Activated CD4-positive, alpha-beta T cell treated with anti-CD3 and anti-CD28 coated beads for 24 hours (primary cell): ENCODE measurements at regions not wholly inside any gene's neighbourhood (a gene's known extent, or its start where the extent isn't known, plus 50 kb on each side); places are given as distances from the start of the nearest gene placed in this dataset.

ENCODE experiments used
- DNase-seq, 2 donors: peaks; one replicate each; pipeline ENCODE4 v3.0.0-alpha.2; 2020; ENCODE audit warnings: low read depth in 2 of 2

DNA sequence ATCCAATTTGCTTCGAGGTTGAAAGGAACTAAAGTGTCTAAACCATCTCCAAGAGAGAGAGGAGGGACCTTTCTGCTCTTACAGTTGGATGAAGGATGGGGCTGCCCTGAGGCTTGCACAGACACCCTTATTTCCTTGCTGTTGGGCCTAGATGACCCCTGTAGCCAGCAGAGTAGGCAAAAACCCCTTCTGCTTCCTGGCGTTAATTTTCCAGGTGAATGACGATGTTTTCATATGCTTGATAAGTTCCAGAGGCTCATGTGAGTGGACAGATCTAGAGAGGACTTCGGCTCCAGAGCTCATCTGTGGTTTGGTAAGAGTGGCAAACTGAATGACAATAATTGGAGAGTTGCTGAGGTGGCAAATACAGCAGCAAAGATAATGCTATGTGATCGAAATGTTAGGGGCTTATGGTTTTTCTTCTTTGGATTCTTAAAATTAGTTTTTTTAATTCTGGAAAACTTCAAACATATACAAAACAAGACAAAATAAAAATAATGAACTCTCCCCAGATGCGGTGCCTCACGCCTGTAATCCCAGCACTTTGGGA is 98.6 kb upstream of the MAP4K3 start:
- DNase-seq = no peak

GRCh38 chr2:39537150-39537549 is 100.1 kb upstream of the MAP4K3 start:
- no peak for DNase-seq

DNA sequence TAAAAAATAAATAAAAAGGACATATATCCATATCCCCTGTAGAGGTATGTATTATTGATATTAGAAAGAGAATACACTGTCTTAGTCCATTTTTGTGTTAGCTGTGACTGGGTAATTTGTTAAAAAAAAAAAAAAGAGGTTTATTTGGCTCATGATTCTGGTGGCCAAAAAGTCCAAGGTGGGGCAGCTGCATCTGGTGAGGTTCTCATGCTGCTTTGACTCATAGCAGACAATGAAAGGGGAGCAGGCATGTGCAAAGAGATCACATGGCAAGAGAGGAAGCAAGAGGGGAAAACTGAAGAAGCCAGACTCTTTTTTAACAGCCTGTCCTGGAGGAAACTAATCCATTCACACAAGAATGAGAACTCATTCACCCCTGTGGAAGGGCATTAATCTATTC is 101.6 kb upstream of the MAP4K3 start:
- DNase-seq = no peak

DNA sequence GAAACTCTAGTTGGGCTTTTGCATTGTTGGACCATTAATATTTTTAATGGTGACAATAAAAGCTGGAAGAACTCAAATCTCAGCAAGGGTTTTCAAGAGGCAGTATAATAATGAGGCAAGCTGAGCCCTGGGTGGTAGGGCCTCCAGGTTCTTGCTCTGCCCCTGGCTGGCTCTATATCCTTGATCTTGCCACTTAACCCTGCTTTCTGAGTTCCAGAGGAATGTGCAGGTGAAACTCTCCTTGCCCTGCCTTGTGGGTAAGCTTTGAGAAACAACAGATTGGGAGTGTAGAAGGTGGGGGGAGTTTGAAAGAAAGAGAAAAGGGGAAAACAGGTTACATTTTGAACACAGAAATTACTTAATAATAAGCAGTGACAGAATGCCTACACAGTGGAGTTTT is 103.3 kb upstream of the MAP4K3 start:
- no peak for DNase-seq

DNA sequence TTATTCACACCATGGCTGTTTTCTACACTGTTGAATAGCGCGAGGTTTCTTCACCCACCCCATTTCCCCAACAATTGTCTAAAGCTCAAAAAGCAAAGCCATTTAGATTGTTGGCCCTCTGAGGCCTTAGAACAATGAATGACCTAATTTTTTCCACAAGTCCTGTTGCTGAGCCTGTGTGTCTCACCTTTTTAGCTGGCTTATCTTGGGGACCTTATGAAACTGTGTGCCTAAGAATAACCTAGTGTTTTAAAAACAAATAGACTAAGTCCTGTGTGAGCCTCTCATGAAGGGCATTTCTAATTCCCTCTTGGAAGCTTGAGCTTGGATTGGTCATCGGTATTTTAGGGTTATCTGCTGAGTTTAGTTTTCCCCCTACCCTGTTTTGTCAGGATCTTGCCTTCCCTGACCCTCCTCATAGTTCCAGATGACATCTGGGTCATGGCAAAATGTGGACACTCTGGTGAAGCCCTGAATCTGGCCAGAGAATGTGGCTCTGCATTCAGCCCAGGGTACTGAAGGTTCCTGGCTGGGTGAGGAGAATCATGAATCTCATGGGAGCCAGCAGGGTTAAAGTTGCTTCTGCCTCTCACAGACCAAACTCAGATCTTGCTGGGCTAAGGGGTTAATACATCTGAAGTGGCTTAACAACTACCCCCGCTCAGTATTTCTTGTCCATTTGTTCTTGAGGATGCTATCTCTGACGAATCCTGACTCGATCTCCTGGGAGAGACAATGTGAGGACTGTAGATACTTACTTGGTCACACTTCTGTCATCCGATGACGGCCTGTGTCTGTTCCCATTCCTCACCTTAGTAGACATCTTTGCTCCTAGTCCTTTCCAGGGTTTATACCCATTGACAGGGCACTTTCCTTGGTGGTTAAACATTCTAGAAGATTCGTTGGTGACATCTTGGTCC is 104.2 kb upstream of the MAP4K3 start:
- DNase-seq = no peak

DNA sequence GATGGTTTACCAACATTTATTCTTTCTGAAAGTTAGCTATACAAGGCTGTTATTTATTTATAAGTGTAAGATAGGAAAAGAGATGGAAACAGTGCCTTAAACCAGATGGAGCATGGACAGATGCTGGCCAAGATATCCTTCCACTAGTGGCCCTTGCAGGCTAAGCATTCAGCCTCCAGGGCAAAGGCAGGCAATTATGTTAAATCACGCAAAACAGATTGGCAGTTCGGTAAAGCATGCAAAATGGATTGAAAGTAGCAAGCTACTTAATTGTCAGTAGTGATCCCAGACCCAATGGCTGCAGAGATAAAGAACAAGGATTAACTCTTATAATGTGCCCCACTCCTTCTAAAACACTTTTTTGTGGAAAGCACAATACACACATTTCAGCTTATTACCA is 105.4 kb upstream of the MAP4K3 start:
- no peak for DNase-seq

DNA sequence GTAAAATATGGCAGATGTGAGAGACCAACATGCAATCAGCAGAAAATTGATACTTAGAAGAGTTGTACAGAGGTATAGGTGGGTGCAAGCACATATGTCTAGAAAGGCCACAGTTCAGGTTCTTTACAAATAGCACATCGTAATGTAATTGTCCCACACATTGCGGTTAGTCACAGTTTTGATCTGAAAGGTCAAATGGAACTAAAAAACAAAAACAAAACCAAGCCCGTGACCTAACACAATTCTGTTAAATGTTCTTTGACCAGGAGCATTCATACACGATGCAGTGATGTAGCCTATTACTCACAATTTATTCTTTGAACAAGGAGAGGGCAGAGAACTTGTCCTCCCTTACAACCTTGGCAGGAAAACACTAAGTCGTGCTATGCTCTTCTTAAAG is 108.9 kb upstream of the MAP4K3 start:
- no peak for DNase-seq

- no peak for DNase-seq
Measured at GRCh38 chr2:39546409-39546808, 109.3 kb upstream of the MAP4K3 start.

DNA sequence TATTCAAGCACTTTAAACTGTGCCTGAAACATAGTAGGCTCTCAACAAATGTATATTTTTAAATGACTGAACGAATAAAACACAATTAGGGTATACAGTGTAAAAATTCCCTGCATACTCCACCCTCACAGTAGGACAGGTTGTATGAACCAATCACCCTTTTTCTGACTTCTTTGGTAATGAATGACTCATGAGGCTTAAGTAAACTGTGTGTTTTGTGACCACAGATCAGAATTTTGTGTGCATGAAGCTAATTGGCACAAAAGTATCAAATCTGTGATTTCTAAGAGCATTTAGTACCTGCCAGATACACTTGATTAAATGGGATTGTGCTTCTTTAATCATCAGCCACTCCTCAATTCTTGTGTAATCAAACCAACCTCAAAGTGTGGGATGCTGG is 109.9 kb upstream of the MAP4K3 start:
- DNase-seq = no peak

- DNase-seq = no peak
Measured at GRCh38 chr2:39547811-39548719, 111.0 kb upstream of the MAP4K3 start.

DNA sequence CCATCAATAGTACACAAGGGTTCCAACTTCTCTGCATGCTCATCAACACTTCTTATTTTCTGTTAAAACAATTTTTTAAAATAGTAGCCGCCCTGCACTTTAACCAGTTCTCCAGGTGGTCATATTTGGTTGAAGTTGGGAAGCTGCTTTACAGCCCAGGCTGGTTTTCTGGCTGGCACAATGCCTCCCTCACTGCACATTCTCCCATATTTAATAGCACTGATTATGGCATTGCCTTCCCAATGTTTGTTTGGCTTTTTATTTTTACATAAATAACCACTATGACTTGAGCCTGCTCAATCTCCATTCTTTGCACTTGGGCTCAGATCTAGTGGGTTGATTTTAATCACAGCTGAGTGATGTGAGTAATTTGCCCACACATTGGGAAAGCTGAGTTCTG is 111.9 kb upstream of the MAP4K3 start:
- DNase-seq = no peak

DNA sequence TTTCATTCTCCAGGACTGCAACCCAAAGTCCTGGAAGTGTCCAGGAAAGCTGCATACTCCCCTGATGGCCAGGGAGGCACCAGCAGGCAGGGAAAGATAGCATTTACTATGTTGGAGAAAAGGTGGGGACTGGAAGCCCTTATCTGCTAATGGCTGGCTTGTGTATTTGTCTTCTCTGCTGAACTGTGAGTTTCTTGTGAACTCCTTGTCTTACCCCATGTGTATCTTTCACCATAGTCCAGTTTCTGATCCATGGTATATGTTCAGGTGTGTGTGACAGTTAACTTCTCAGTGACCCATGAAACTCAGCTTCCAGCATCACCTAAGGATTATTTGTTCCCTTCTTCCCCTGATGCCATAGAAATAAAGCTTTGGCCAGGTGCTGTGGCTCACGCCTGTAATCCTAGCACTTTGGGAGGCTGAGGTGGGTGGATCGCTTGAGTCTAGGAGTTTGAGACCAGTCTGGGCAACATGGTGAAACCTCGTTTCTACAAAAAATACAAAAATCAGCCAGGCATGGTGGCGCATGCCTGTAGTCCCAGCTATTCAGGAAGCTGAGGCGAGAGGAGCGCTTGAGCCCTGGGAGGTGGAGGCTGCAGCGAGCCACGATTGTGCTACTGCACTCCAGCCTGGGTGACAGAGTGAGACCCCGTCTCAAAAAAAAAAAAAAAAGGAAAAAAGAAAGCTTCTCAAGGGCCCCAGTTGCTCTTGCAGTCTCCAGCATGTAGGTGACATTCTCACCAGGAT is 112.8 kb upstream of the MAP4K3 start:
- no peak for DNase-seq

- no peak for DNase-seq
Measured at GRCh38 chr2:39550701-39551285, 113.7 kb upstream of the MAP4K3 start.

- DNase-seq = no peak
Measured at GRCh38 chr2:39558906-39559305, 106.8 kb upstream of the TMEM178A start.

- DNase-seq = no peak
Measured at GRCh38 chr2:39563572-39563971, 102.1 kb upstream of the TMEM178A start.

DNA sequence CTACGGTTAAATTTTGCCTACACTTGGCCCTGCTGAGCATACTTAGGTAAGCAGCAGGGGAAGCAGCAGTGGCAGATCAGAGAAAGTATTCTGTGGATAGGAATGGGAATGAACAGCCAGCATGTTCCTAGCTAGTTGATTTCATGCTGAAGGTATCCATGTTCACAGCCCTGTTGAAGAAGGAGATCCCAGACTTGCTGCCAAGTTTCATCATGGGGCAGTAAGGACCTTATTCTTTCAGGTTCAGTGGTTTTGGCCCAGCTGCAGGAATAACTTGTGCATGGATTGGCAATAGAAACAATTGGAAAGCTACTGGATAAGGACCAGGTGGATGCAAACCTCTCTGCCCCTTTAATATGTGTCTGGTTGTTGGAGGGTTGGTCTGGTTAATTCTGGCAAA is 98.2 kb upstream of the TMEM178A start:
- DNase-seq = no peak

DNA sequence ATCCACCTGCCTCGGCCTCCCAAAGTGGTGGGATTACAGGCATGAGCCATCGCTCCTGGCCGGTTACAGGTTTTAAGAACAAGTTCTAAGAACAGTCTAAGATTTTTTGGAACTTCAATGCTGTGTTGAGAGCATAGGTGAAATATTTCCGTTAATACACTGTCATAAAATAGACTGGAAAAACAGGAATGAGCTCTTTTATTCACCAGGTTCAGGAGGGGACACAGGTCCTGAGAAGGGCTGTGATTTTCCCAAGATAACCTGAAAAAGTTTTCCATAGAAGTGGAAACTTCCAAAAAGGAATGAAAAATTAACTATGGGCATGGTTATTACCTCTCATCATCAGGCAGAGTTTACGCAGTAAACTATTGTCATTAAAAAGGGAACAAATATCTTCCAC is 97.6 kb upstream of the TMEM178A start:
- DNase-seq = no peak

- DNase-seq = no peak
Measured at GRCh38 chr2:39568561-39569006, 97.1 kb upstream of the TMEM178A start.

GRCh38 chr2:39570130-39570555 is 95.6 kb upstream of the TMEM178A start:
- no peak for DNase-seq

GRCh38 chr2:39570614-39571013 is 95.1 kb upstream of the TMEM178A start:
- DNase-seq = no peak

GRCh38 chr2:39571111-39571731 is 94.5 kb upstream of the TMEM178A start:
- no peak for DNase-seq
